CD14-positive monocyte (primary cell): ENCODE measurements at regions not wholly inside any gene's neighbourhood (a gene's known extent, or its start where the extent isn't known, plus 50 kb on each side); places are given as distances from the start of the nearest gene placed in this dataset.

ENCODE experiments used
- DNase-seq, 3 donors: peaks; one replicate each; pipeline ENCODE4 v3.0.0-alpha.2; 2011 to 2022
- H2AFZ ChIP-seq: 2 replicates; pipeline ENCODE4 v1.6.0; 2012; ENCODE audit warnings: mild to moderate bottlenecking, low read depth, low read length, inconsistent platforms; ENCODE audit not compliant: insufficient read depth, poor library complexity, severe bottlenecking
- H3K27ac ChIP-seq, 2 donors: 1 replicate in 1 of 2; 2 replicates in 1 of 2; pipeline ENCODE4 v1.5.1; 2012 to 2013; ENCODE audit warnings: low read length in 2 of 2, control low read depth in 1 of 2, inconsistent platforms in 1 of 2, low read depth in 1 of 2, mild to moderate bottlenecking in 1 of 2
- H3K27me3 ChIP-seq, 2 donors: one replicate each; pipeline versions ENCODE4 v1.6.0 to v1.6.1; 2011 to 2013; ENCODE audit warnings: low read length in 2 of 2; ENCODE audit not compliant: control insufficient read depth in 2 of 2, insufficient read depth in 2 of 2
- H3K36me3 ChIP-seq, 2 donors: replicated peaks in 1 of 2; 1 replicate in 1 of 2; 2 replicates in 1 of 2; pipeline versions ENCODE4 v1.5.1 to v1.6.1; 2012 to 2013; ENCODE audit warnings: low read length in 2 of 2, control low read depth in 1 of 2, inconsistent platforms in 1 of 2, mild to moderate bottlenecking in 1 of 2; ENCODE audit not compliant: insufficient read depth in 2 of 2, control insufficient read depth in 1 of 2
- H3K4me1 ChIP-seq, 2 donors: 1 replicate in 1 of 2; 2 replicates in 1 of 2; pipeline versions ENCODE4 v1.5.1 to v1.6.1; 2012 to 2013; ENCODE audit warnings: low read length in 2 of 2, control low read depth in 1 of 2, inconsistent platforms in 1 of 2, mild to moderate bottlenecking in 1 of 2, moderate library complexity in 1 of 2; ENCODE audit not compliant: insufficient read depth in 2 of 2, control insufficient read depth in 1 of 2
- H3K4me2 ChIP-seq: replicated peaks from 2 replicates; pipeline ENCODE3; 2012; ENCODE audit warnings: low read length, moderate library complexity, mild to moderate bottlenecking; ENCODE audit not compliant: poor library complexity, severe bottlenecking; ENCODE audit errors: extremely low read depth
- H3K4me3 ChIP-seq, 3 experiments: fragments of 200-600 bp in 1 of 3; sonication (generic) in 1 of 3; replicated peaks in 1 of 3; 1 replicate in 2 of 3; 2 replicates in 1 of 3; pipeline ENCODE4 v1.5.1; 2011 to 2013; ENCODE audit warnings: low read length in 3 of 3, mild to moderate bottlenecking in 3 of 3, control low read depth in 2 of 3, low read depth in 2 of 3, inconsistent platforms in 1 of 3, moderate library complexity in 1 of 3
- H3K79me2 ChIP-seq: 2 replicates; pipeline ENCODE4 v1.6.0; 2012; ENCODE audit warnings: mild to moderate bottlenecking, control low read depth, inconsistent platforms, low read length, moderate library complexity; ENCODE audit not compliant: insufficient read depth
- H3K9ac ChIP-seq: 2 replicates; pipeline ENCODE4 v1.6.0; 2017; ENCODE audit warnings: low read length, mild to moderate bottlenecking; ENCODE audit not compliant: insufficient read depth, poor library complexity, severe bottlenecking
- H3K9me3 ChIP-seq, 2 donors: replicated peaks in 1 of 2; 1 replicate in 1 of 2; 2 replicates in 1 of 2; pipeline versions ENCODE4 v1.5.1 to v1.6.1; 2012 to 2013; ENCODE audit warnings: low read length in 2 of 2, control low read depth in 1 of 2; ENCODE audit not compliant: control insufficient read depth in 1 of 2, insufficient read depth in 1 of 2
- H4K20me1 ChIP-seq: 2 replicates; pipeline ENCODE4 v1.6.0; 2012; ENCODE audit warnings: mild to moderate bottlenecking, low read length, control low read depth, moderate library complexity; ENCODE audit not compliant: insufficient read depth
- H3K27ac Mint-ChIP-seq, 7 donors: one replicate each; pipeline ENCODE4 v1.8.0; 2020; ENCODE audit warnings: mild to moderate bottlenecking in 7 of 7, mixed read lengths in 7 of 7, moderate library complexity in 6 of 7, inconsistent platforms in 2 of 7
- H3K27me3 Mint-ChIP-seq, 3 donors: one replicate each; pipeline ENCODE4 v1.8.0; 2021 to 2022; ENCODE audit warnings: low read depth in 3 of 3, mild to moderate bottlenecking in 3 of 3, mixed read lengths in 3 of 3, moderate library complexity in 3 of 3, inconsistent platforms in 1 of 3
- H3K36me3 Mint-ChIP-seq, 2 donors: one replicate each; pipeline ENCODE4 v1.8.0; 2020; ENCODE audit warnings: mixed read lengths in 2 of 2, inconsistent platforms in 1 of 2, mild to moderate bottlenecking in 1 of 2
- H3K4me1 Mint-ChIP-seq: one replicate; pipeline ENCODE4 v1.8.0; 2020; ENCODE audit warnings: mild to moderate bottlenecking, mixed read lengths
- H3K4me3 Mint-ChIP-seq, 2 donors: one replicate each; pipeline ENCODE4 v1.8.0; 2020; ENCODE audit warnings: mild to moderate bottlenecking in 2 of 2, mixed read lengths in 2 of 2, moderate library complexity in 1 of 2
- H3K9me3 Mint-ChIP-seq, 7 donors: one replicate each; pipeline ENCODE4 v1.8.0; 2020 to 2022; ENCODE audit warnings: mixed read lengths in 7 of 7, mild to moderate bottlenecking in 6 of 7, moderate library complexity in 6 of 7, inconsistent platforms in 2 of 7
- CTCF ChIP-seq: fragments of 200-600 bp; IDR thresholded peaks from one replicate; pipeline ENCODE4 v1.8.0; 2022; ENCODE audit warnings: antibody characterized with exemption, mild to moderate bottlenecking
- WGBS: methylation state at CpG from one replicate; pipeline ENCODE4 v1.1.5; 2013; ENCODE audit warnings: missing lambda C conversion rate; ENCODE audit not compliant: insufficient coverage; 5-methylcytosine and 5-hydroxymethylcytosine counted together
- intact Hi-C, 2 donors: fragments of 100-400 bp; cut with micrococcal nuclease; formaldehyde crosslinking; loops; one replicate each; pipeline versions ENCODE4 v1.15.0 to v1.15.1; 2023

DNA sequence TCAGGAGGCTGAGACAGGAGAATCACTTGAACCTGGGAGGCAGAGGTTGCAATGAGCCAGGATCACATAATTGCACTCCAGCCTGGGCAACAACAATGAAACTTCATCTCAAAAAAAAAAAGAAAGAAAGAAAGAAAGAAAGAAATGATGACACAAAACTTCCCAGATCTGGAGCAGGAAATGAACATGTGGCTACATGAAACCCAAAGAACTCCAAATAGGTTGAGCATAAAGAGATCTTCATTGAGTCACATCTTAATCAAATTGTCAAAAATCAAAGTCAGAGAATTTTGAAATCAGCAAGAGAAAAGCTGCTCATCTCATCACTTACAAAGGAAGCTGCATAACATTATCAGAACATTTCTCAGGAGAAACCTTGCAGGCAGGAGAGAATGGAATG is 247.0 kb downstream of the IBTK start:
- no peak for DNase-seq
- H3K79me2 ChIP-seq: no peaks in the 10 kb centered on the region
- intact Hi-C loops: no loop called here
- H3K27ac ChIP-seq: no peak overlapping the region
- H3K36me3 ChIP-seq: no peaks in the 10 kb centered on the region
- no peak overlapping the region for H3K4me3 ChIP-seq
- H3K9ac ChIP-seq: no peak overlapping the region
- H3K9me3 ChIP-seq: peaks cover 0 to 3% of the 10 kb centered on the region in 2 donors
- peaks cover 0 to 7% (median 1%) of the 10 kb centered on the region in 7 donors for H3K9me3 Mint-ChIP-seq
- H3K27me3 Mint-ChIP-seq: no peaks in the 10 kb centered on the region
- peaks cover 15 to 24% of the 10 kb centered on the region in 2 donors for H3K4me1 ChIP-seq
- no peaks in the 10 kb centered on the region for H4K20me1 ChIP-seq
- no peak for TF ChIP-seq CTCF
- H3K27ac Mint-ChIP-seq: no peak overlapping the region
- H2AFZ ChIP-seq: no peak overlapping the region
- H3K4me2 ChIP-seq: no peak overlapping the region
- no peaks in the 10 kb centered on the region for H3K36me3 Mint-ChIP-seq
- no peaks in the 10 kb centered on the region for H3K27me3 ChIP-seq
- H3K4me3 Mint-ChIP-seq: no peak overlapping the region
- H3K4me1 Mint-ChIP-seq: peaks cover 23% of the 10 kb centered on the region

GRCh38 chr6:81999826-82000225 is 247.3 kb upstream of the TENT5A start:
- no peak overlapping the region for H3K4me3 Mint-ChIP-seq

More at GRCh38 chr6:81999826-82000225, 247.3 kb upstream of the TENT5A start:
- Histone ChIP-seq H3K79me2 (no peaks in the 10 kb centered on the region), H3K36me3 (no peaks in the 10 kb centered on the region), H3K9ac (no peak overlapping the region), H2AFZ (no peak overlapping the region), H3K27ac (no peak overlapping the region), H3K4me3 (no peak overlapping the region), H3K9me3 (no peaks in the 10 kb centered on the region), H3K4me2 (no peak overlapping the region), H3K27me3 (no peaks in the 10 kb centered on the region), H3K4me1 (peaks cover 12 to 20% of the 10 kb centered on the region in 2 donors), H4K20me1 (no peaks in the 10 kb centered on the region)
- Mint-ChIP-seq H3K27ac (no peak overlapping the region), H3K36me3 (no peaks in the 10 kb centered on the region), H3K27me3 (no peaks in the 10 kb centered on the region), H3K9me3 (peaks cover 0 to under 1% (median 0%) of the 10 kb centered on the region in 7 donors), H3K4me1 (peaks cover 20% of the 10 kb centered on the region)
- TF ChIP-seq CTCF: no peak
- intact Hi-C loops: no loop called here
- no CpG with 5 or more reads among the region's 1 CpG for WGBS
- DNase-seq: no peak
